ENCODE measurements at regions not wholly inside any gene's neighbourhood (a gene's known extent, or its start where the extent isn't known, plus 50 kb on each side); places are given as distances from the start of the nearest gene placed in this dataset.

GRCh38 chr17:51512220-51512907 lies 252.0 kb downstream of the UTP18 start:
- Histone ChIP-seq H3K27me3 (ENCODE audit: control insufficient read depth in 1 of 2, insufficient read depth in 2 of 2, low read length in 2 of 2) (no peaks in the 10 kb centered on the region), H3K9ac (ENCODE audit: low read length in 2 of 2) (no peak overlapping the region), H3K4me1 (ENCODE audit: control insufficient read depth, insufficient read depth, low read length) (no peaks in the 10 kb centered on the region), H3K27ac (ENCODE audit: low read length) (no peak overlapping the region), H3K9me3 (ENCODE audit: control insufficient read depth in 2 of 2, low read length in 2 of 2) (peaks cover 0 to 3% of the 10 kb centered on the region in 2 donors), H3K36me3 (ENCODE audit: control insufficient read depth in 2 of 2, insufficient read depth in 2 of 2, low read length in 2 of 2) (no peaks in the 10 kb centered on the region), H3K4me3 (ENCODE audit: low read length in 2 of 2) (no peak overlapping the region)

- Histone ChIP-seq H3K9me3 (ENCODE audit: control insufficient read depth in 2 of 2, low read length in 2 of 2) (peaks cover 0 to 3% of the 10 kb centered on the region in 2 donors), H3K27ac (ENCODE audit: low read length) (no peak overlapping the region), H3K27me3 (ENCODE audit: control insufficient read depth in 1 of 2, insufficient read depth in 2 of 2, low read length in 2 of 2) (no peaks in the 10 kb centered on the region), H3K4me1 (ENCODE audit: control insufficient read depth, insufficient read depth, low read length) (no peaks in the 10 kb centered on the region), H3K9ac (ENCODE audit: low read length in 2 of 2) (no peak overlapping the region), H3K4me3 (ENCODE audit: low read length in 2 of 2) (no peak overlapping the region), H3K36me3 (ENCODE audit: control insufficient read depth in 2 of 2, insufficient read depth in 2 of 2, low read length in 2 of 2) (no peaks in the 10 kb centered on the region)
Measured at GRCh38 chr17:51516924-51517323, 256.6 kb downstream of the UTP18 start.

GRCh38 chr17:51524524-51524923 lies 264.2 kb downstream of the UTP18 start:
- no peaks in the 10 kb centered on the region for H3K27me3 ChIP-seq (ENCODE audit: control insufficient read depth in 1 of 2, insufficient read depth in 2 of 2, low read length in 2 of 2)
- no peaks in the 10 kb centered on the region for H3K9me3 ChIP-seq (ENCODE audit: control insufficient read depth in 2 of 2, low read length in 2 of 2)
- no peak overlapping the region for H3K27ac ChIP-seq (ENCODE audit: low read length)
- no peaks in the 10 kb centered on the region for H3K4me1 ChIP-seq (ENCODE audit: control insufficient read depth, insufficient read depth, low read length)
- H3K9ac ChIP-seq (ENCODE audit: low read length in 2 of 2): no peak overlapping the region
- H3K4me3 ChIP-seq (ENCODE audit: low read length in 2 of 2): no peak overlapping the region
- H3K36me3 ChIP-seq (ENCODE audit: control insufficient read depth in 2 of 2, insufficient read depth in 2 of 2, low read length in 2 of 2): no peaks in the 10 kb centered on the region

- no peaks in the 10 kb centered on the region for H3K36me3 ChIP-seq (ENCODE audit: control insufficient read depth in 2 of 2, insufficient read depth in 2 of 2, low read length in 2 of 2)
- no peak overlapping the region for H3K27ac ChIP-seq (ENCODE audit: low read length)
- no peaks in the 10 kb centered on the region for H3K4me1 ChIP-seq (ENCODE audit: control insufficient read depth, insufficient read depth, low read length)
- no peaks in the 10 kb centered on the region for H3K9me3 ChIP-seq (ENCODE audit: control insufficient read depth in 2 of 2, low read length in 2 of 2)
- no peaks in the 10 kb centered on the region for H3K27me3 ChIP-seq (ENCODE audit: control insufficient read depth in 1 of 2, insufficient read depth in 2 of 2, low read length in 2 of 2)
- no peak overlapping the region for H3K4me3 ChIP-seq (ENCODE audit: low read length in 2 of 2)
- no peak overlapping the region for H3K9ac ChIP-seq (ENCODE audit: low read length in 2 of 2)
Measured at GRCh38 chr17:51526507-51526906, 266.2 kb downstream of the UTP18 start.

- no peaks in the 10 kb centered on the region for H3K36me3 ChIP-seq (ENCODE audit: control insufficient read depth in 2 of 2, insufficient read depth in 2 of 2, low read length in 2 of 2)
- H3K4me3 ChIP-seq (ENCODE audit: low read length in 2 of 2): no peak overlapping the region
- H3K4me1 ChIP-seq (ENCODE audit: control insufficient read depth, insufficient read depth, low read length): no peaks in the 10 kb centered on the region
- H3K9me3 ChIP-seq (ENCODE audit: control insufficient read depth in 2 of 2, low read length in 2 of 2): no peaks in the 10 kb centered on the region
- no peak overlapping the region for H3K27ac ChIP-seq (ENCODE audit: low read length)
- H3K9ac ChIP-seq (ENCODE audit: low read length in 2 of 2): no peak overlapping the region
- no peaks in the 10 kb centered on the region for H3K27me3 ChIP-seq (ENCODE audit: control insufficient read depth in 1 of 2, insufficient read depth in 2 of 2, low read length in 2 of 2)
Measured at GRCh38 chr17:51527225-51527982, 267.1 kb downstream of the UTP18 start.

GRCh38 chr17:51528111-51528510 lies 267.8 kb downstream of the UTP18 start:
- H3K9me3 ChIP-seq (ENCODE audit: control insufficient read depth in 2 of 2, low read length in 2 of 2): no peaks in the 10 kb centered on the region
- no peaks in the 10 kb centered on the region for H3K4me1 ChIP-seq (ENCODE audit: control insufficient read depth, insufficient read depth, low read length)
- H3K4me3 ChIP-seq (ENCODE audit: low read length in 2 of 2): no peak overlapping the region
- no peaks in the 10 kb centered on the region for H3K36me3 ChIP-seq (ENCODE audit: control insufficient read depth in 2 of 2, insufficient read depth in 2 of 2, low read length in 2 of 2)
- no peak overlapping the region for H3K9ac ChIP-seq (ENCODE audit: low read length in 2 of 2)
- no peaks in the 10 kb centered on the region for H3K27me3 ChIP-seq (ENCODE audit: control insufficient read depth in 1 of 2, insufficient read depth in 2 of 2, low read length in 2 of 2)
- no peak overlapping the region for H3K27ac ChIP-seq (ENCODE audit: low read length)

GRCh38 chr17:51533219-51533618 lies 272.9 kb downstream of the UTP18 start:
- no peaks in the 10 kb centered on the region for H3K9me3 ChIP-seq (ENCODE audit: control insufficient read depth in 2 of 2, low read length in 2 of 2)
- no peaks in the 10 kb centered on the region for H3K27me3 ChIP-seq (ENCODE audit: control insufficient read depth in 1 of 2, insufficient read depth in 2 of 2, low read length in 2 of 2)
- H3K4me3 ChIP-seq (ENCODE audit: low read length in 2 of 2): no peak overlapping the region
- H3K27ac ChIP-seq (ENCODE audit: low read length): no peak overlapping the region
- H3K36me3 ChIP-seq (ENCODE audit: control insufficient read depth in 2 of 2, insufficient read depth in 2 of 2, low read length in 2 of 2): no peaks in the 10 kb centered on the region
- no peak overlapping the region for H3K9ac ChIP-seq (ENCODE audit: low read length in 2 of 2)
- no peaks in the 10 kb centered on the region for H3K4me1 ChIP-seq (ENCODE audit: control insufficient read depth, insufficient read depth, low read length)

- H3K9me3 ChIP-seq (ENCODE audit: control insufficient read depth in 2 of 2, low read length in 2 of 2): no peaks in the 10 kb centered on the region
- no peak overlapping the region for H3K4me3 ChIP-seq (ENCODE audit: low read length in 2 of 2)
- H3K27ac ChIP-seq (ENCODE audit: low read length): no peak overlapping the region
- no peaks in the 10 kb centered on the region for H3K4me1 ChIP-seq (ENCODE audit: control insufficient read depth, insufficient read depth, low read length)
- no peaks in the 10 kb centered on the region for H3K36me3 ChIP-seq (ENCODE audit: control insufficient read depth in 2 of 2, insufficient read depth in 2 of 2, low read length in 2 of 2)
- H3K9ac ChIP-seq (ENCODE audit: low read length in 2 of 2): no peak overlapping the region
- H3K27me3 ChIP-seq (ENCODE audit: control insufficient read depth in 1 of 2, insufficient read depth in 2 of 2, low read length in 2 of 2): no peaks in the 10 kb centered on the region
Measured at GRCh38 chr17:51533821-51534220, 273.5 kb downstream of the UTP18 start.

- Histone ChIP-seq H3K9ac (ENCODE audit: low read length in 2 of 2) (no peak overlapping the region), H3K4me3 (ENCODE audit: low read length in 2 of 2) (no peak overlapping the region), H3K36me3 (ENCODE audit: control insufficient read depth in 2 of 2, insufficient read depth in 2 of 2, low read length in 2 of 2) (no peaks in the 10 kb centered on the region), H3K9me3 (ENCODE audit: control insufficient read depth in 2 of 2, low read length in 2 of 2) (no peaks in the 10 kb centered on the region), H3K4me1 (ENCODE audit: control insufficient read depth, insufficient read depth, low read length) (no peaks in the 10 kb centered on the region), H3K27me3 (ENCODE audit: control insufficient read depth in 1 of 2, insufficient read depth in 2 of 2, low read length in 2 of 2) (no peaks in the 10 kb centered on the region), H3K27ac (ENCODE audit: low read length) (no peak overlapping the region)
Measured at GRCh38 chr17:51536627-51537026, 276.3 kb downstream of the UTP18 start.

GRCh38 chr17:51537996-51538550 lies 277.7 kb downstream of the UTP18 start:
- Histone ChIP-seq H3K4me3 (ENCODE audit: low read length in 2 of 2) (no peak overlapping the region), H3K4me1 (ENCODE audit: control insufficient read depth, insufficient read depth, low read length) (no peaks in the 10 kb centered on the region), H3K27ac (ENCODE audit: low read length) (no peak overlapping the region), H3K27me3 (ENCODE audit: control insufficient read depth in 1 of 2, insufficient read depth in 2 of 2, low read length in 2 of 2) (no peaks in the 10 kb centered on the region), H3K9ac (ENCODE audit: low read length in 2 of 2) (no peak overlapping the region), H3K9me3 (ENCODE audit: control insufficient read depth in 2 of 2, low read length in 2 of 2) (no peaks in the 10 kb centered on the region), H3K36me3 (ENCODE audit: control insufficient read depth in 2 of 2, insufficient read depth in 2 of 2, low read length in 2 of 2) (no peaks in the 10 kb centered on the region)

GRCh38 chr17:51540151-51540550 lies 279.8 kb downstream of the UTP18 start:
- no peaks in the 10 kb centered on the region for H3K36me3 ChIP-seq (ENCODE audit: control insufficient read depth in 2 of 2, insufficient read depth in 2 of 2, low read length in 2 of 2)
- no peak overlapping the region for H3K4me3 ChIP-seq (ENCODE audit: low read length in 2 of 2)
- H3K9ac ChIP-seq (ENCODE audit: low read length in 2 of 2): no peak overlapping the region
- no peaks in the 10 kb centered on the region for H3K9me3 ChIP-seq (ENCODE audit: control insufficient read depth in 2 of 2, low read length in 2 of 2)
- H3K27me3 ChIP-seq (ENCODE audit: control insufficient read depth in 1 of 2, insufficient read depth in 2 of 2, low read length in 2 of 2): no peaks in the 10 kb centered on the region
- H3K27ac ChIP-seq (ENCODE audit: low read length): no peak overlapping the region
- H3K4me1 ChIP-seq (ENCODE audit: control insufficient read depth, insufficient read depth, low read length): no peaks in the 10 kb centered on the region
